Kidney tubule cell (primary cell): ENCODE measurements at regions not wholly inside any gene's neighbourhood (a gene's known extent, or its start where the extent isn't known, plus 50 kb on each side); places are given as distances from the start of the nearest gene placed in this dataset.

Experiments
- DNase-seq: peaks from one replicate; pipeline ENCODE4 v3.0.0-alpha.2; 2018; ENCODE audit warnings: low spot score

DNA sequence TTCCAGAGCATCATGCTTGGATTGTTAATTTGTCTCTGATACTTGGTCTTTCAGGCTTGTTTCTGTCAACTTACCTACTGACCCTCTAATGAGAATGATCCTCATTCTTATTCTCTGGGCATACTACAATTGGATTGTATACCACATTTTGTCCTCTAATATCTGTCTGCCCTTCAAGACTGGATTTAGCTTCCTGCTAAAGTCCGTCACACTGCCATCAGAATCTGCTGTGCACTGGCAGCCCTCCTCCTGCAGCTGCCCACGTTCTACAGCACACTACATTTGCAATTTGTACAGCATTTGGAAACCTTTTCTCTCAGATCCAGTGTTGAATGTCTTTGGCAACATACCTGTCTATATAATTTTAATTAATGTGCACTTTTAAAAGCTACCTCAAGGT lies 183.1 kb downstream of the ZNF330 start:
- no peak for DNase-seq

GRCh38 chr4:141406237-141406636 lies 185.5 kb downstream of the ZNF330 start:
- no peak for DNase-seq

DNA sequence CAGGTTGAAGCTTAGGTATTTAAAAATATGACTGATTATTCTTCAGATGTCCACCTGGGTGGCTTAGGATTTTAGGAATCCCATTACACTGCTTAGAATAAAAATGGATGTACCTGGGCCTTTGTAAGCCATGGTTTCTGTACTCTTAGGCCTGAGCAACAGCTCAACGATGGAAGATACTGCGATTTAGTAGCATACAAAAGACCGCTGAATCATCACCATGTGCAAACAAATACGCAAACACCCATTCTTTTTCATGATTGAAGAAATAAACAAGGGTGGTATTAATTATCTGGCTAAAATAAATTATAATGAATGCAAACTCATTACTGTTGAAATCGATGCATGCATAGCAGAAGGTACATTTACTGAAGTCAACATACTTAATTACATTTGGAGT lies 188.9 kb downstream of the ZNF330 start:
- DNase-seq = no peak

- DNase-seq = no peak
These were observed 190.1 kb downstream of the ZNF330 start for GRCh38 chr4:141410839-141411238.

GRCh38 chr4:141411936-141412335 lies 191.2 kb downstream of the ZNF330 start:
- DNase-seq = no peak

DNA sequence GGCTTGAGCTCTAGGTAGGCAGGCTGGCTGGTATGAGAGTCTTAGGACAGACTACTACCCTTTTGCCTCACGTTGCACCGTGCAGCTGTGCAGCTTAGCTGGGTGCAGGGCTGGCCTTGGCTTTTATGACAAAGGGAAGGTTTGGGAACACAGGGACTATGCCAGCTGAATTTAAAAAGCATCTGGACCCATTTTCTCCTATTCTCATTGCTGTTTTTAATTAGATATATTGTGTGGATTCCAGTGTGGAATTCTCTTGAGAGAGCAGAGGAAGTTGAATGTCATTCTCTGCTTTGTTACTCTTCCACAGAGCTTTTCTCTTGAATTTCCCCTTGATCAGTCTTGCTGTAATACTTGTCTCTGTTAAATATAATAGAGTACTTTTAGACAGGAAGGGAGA lies 192.7 kb downstream of the ZNF330 start:
- no peak for DNase-seq

- DNase-seq = no peak
These were observed 195.0 kb downstream of the ZNF330 start for GRCh38 chr4:141415651-141416050.

DNA sequence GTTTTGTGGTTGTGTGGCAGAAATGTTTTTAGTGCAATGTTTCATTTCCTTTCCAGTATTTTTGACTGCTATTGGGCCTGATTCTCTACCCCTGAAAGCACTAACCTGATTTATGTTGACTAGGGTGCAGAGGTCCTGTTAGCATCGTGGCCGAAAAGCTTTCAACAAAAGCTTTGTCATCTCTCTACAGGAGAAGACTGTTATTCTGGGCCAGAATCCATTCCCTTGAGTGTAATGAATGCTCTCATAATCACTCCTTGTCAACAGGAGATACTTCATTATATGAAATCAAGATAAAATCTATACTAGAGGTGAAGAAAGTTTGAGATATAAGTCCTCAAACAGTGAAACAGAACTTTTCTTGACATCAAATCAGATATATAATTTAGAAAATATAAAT lies 195.5 kb downstream of the ZNF330 start:
- DNase-seq = no peak

- no peak for DNase-seq
These were observed 196.1 kb downstream of the ZNF330 start for GRCh38 chr4:141416677-141417363.

DNA sequence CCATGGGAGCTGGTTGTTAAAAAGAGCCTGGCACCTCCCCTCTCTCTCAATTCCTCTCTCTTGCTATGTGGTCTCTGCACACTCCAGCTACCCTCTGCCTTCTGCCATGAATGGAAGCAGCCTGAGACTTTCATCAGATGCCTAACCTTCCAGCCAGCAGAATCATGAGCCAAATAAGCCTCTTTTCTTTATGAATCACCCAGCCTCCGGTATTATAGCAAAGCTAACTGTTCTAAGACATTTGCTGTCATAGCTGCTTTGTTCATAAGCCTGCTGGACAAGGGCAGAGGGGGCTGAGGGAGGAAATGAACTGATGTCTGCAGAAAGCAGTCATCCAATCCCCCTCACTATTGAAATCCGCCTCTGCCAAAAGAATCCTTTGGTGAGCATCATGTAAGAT lies 196.7 kb downstream of the ZNF330 start:
- DNase-seq = no peak

GRCh38 chr4:141425124-141425523 lies 204.4 kb downstream of the ZNF330 start:
- DNase-seq = peak; percentile 40

DNA sequence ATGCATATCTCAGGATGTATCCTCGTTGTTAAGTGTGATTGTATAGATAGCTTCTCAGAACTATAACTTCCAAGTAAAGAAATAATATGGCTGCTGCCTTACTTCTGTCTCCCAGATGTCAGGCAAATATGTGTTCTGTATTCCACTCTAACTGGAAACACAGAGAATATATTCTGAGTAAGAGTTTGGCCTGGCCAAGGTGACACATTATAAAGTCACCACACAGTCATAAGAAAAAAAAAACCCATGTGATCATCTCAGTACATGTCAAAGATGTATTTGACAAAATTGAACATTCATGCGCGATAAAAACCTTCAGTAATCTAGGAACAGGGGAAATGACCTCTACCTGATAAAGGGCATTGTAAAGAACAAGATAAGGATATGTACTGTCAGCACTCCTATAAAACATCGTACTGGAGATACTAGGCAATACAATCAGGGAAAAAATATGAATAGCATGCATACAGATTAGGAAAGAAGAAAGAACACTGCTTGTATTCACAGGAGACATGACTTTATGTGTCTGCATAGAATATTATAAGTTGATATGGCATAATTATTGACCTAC lies 207.1 kb downstream of the ZNF330 start:
- DNase-seq = peak; percentile 30

GRCh38 chr4:141429933-141430332 lies 206.4 kb upstream of the IL15 start:
- no peak for DNase-seq

DNA sequence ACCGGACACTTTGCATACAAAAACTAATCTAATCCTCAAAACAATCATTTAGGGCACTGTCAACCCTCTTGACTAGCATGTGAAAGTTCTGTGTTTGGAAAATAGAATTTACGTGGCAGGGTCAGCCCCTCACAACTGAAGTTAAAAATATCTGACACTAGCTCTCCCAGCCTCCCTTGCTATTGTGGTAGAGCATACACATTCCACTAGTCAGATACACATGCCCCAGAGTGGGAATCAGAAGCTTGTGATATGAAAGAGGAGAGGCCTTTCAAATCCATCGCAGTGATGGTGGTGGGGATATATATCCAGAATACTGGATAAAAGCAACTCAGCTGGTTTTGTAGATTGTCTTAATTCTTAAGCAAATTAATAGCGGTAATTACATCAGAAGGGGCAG lies 205.7 kb upstream of the IL15 start:
- no peak for DNase-seq

GRCh38 chr4:141432000-141432712 lies 204.2 kb upstream of the IL15 start:
- peak; percentile 26 for DNase-seq

- no peak for DNase-seq
These were observed 200.7 kb upstream of the IL15 start for GRCh38 chr4:141435446-141436225.

- DNase-seq = no peak
These were observed 197.2 kb upstream of the IL15 start for GRCh38 chr4:141439223-141439622.

DNA sequence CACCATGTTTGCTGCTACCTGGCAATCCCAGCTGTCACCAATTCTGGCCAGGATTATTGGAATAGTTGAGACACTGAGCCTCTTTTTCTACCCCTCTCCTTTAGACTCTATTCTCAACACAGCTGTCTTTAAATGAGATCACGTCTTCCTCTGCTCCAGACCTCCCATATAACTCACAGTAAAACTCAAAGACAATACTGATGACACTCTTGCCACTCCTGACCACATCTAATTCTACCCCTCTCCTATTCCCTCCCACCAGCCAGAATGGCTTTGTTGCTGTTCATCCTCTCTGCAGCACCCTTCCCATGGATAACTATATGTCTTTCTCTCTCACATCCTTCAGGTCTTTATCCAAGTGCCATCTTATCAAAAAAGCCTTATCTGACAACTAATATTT lies 188.6 kb upstream of the IL15 start:
- no peak for DNase-seq

GRCh38 chr4:141448490-141448889 lies 187.9 kb upstream of the IL15 start:
- no peak for DNase-seq

DNA sequence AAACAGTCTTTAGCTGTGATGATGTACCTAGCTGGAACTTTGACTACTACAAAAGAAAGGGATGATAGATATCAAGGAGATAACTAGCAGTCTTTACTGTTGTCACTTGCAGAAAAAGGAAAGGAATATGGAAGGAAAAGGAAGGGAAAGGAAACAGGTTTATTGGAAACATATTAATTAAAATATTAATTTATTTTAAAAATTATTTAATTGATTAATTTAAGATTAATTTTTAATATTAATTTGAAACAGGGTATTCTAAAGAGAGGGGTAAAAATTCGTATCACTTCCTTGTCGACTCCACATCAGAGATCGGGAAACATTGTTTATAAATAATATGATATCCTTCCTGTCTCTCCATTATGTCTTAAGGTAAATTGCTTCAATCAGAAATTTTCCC lies 186.5 kb upstream of the IL15 start:
- DNase-seq = no peak

- DNase-seq = peak; percentile 12
These were observed 180.7 kb upstream of the IL15 start for GRCh38 chr4:141455651-141456050.

- no peak for DNase-seq
These were observed 178.7 kb upstream of the IL15 start for GRCh38 chr4:141457653-141458052.

DNA sequence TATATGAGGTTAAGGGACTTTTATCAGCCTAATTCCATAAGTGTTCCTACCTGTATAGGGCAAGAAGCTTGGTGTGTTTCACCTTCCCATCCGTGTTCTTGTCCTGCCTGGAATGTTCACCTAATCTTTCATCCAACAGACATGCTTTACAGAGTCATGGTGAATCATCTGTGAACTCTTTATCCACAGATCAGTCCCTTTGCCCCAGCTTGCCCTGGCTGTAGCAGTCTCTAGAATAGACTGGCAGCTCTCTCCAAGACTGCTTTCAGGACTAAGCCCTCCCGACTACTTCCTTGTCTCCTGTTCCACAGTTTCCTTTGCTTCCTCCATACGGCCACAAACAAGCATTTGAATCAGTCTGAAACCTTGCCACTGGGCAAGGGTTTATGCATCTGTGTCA lies 177.9 kb upstream of the IL15 start:
- peak; percentile 79 for DNase-seq
